Epithelial cell of proximal tubule (primary cell): ENCODE measurements at regions not wholly inside any gene's neighbourhood (a gene's known extent, or its start where the extent isn't known, plus 50 kb on each side); places are given as distances from the start of the nearest gene placed in this dataset.

ENCODE experiments used
- DNase-seq: peaks from one replicate; pipeline ENCODE4 v3.0.0-alpha.2; 2011; ENCODE audit warnings: low read depth
- H3K4me3 ChIP-seq: 2 replicates; pipeline ENCODE4 v1.5.1; 2011; ENCODE audit warnings: low read depth, mild to moderate bottlenecking, low read length
- TF ChIP-seq, protein P1 (sequence below): conservative IDR thresholded peaks from 2 replicates; pipeline ENCODE4 v1.5.1; 2012; ENCODE audit warnings: low read depth, mild to moderate bottlenecking, low read length

DNA sequence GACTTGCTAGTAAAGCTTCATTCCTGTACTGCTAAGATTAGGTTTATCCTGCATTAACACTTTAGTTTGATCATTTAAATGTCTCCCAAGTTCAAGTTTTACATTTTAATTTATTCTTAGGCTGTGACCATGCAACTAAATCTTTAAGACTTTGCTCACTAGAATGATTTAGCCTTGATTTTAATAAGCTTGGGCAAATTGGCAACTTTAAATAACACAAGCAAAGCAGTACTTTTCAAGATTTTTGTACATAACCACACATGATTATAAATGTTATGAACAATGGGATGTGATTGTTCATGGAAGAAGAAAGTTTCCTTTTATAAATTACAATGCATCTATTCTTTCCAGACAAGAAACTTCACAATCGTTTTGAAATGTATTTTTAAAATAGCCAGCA is 948.0 kb upstream of the EPHA7 start:
- TF ChIP-seq, protein P1, sequence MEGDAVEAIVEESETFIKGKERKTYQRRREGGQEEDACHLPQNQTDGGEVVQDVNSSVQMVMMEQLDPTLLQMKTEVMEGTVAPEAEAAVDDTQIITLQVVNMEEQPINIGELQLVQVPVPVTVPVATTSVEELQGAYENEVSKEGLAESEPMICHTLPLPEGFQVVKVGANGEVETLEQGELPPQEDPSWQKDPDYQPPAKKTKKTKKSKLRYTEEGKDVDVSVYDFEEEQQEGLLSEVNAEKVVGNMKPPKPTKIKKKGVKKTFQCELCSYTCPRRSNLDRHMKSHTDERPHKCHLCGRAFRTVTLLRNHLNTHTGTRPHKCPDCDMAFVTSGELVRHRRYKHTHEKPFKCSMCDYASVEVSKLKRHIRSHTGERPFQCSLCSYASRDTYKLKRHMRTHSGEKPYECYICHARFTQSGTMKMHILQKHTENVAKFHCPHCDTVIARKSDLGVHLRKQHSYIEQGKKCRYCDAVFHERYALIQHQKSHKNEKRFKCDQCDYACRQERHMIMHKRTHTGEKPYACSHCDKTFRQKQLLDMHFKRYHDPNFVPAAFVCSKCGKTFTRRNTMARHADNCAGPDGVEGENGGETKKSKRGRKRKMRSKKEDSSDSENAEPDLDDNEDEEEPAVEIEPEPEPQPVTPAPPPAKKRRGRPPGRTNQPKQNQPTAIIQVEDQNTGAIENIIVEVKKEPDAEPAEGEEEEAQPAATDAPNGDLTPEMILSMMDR = no peak
- no peak for DNase-seq
- no peak overlapping the region for H3K4me3 ChIP-seq

DNA sequence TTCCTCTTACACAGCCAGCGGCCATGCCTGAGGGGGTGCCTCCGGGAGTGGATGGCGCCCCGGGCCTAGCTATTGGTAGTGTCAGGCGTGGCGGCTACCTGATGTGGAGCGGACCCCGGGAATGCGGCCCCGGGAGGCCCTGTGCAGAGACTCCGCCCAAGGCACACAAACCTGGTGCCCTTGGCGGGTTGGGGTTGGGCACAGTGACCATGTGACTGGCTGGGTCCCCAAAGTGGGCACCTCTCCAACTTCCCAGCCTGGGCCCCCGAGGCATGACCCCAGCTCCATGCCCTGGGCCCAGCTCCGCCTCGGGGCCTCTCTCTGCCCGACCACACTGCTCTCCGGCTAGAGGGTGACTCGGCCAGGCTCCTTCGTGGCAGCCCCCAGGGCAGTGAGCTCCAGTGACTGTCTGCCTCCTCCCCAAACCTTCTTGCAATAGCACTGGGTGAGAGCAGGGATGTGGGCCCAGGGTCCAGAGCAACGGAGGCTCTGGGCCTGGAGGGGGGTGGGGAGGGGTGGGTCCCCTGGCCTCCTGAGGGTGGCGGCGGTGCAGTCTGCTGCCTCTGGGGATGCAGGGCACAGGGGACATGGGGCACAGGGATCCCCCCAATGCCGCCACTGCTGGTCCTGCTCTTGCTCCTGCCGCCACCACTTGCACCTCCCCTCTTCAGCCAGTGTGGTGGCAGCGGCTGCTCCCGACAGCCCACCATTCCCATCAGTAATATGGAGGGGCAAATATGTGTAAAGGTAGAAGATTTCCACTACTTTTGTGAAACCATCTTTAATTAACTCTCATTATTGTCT is 942.9 kb upstream of the EPHA7 start:
- TF ChIP-seq, protein P1 = no peak

DNA sequence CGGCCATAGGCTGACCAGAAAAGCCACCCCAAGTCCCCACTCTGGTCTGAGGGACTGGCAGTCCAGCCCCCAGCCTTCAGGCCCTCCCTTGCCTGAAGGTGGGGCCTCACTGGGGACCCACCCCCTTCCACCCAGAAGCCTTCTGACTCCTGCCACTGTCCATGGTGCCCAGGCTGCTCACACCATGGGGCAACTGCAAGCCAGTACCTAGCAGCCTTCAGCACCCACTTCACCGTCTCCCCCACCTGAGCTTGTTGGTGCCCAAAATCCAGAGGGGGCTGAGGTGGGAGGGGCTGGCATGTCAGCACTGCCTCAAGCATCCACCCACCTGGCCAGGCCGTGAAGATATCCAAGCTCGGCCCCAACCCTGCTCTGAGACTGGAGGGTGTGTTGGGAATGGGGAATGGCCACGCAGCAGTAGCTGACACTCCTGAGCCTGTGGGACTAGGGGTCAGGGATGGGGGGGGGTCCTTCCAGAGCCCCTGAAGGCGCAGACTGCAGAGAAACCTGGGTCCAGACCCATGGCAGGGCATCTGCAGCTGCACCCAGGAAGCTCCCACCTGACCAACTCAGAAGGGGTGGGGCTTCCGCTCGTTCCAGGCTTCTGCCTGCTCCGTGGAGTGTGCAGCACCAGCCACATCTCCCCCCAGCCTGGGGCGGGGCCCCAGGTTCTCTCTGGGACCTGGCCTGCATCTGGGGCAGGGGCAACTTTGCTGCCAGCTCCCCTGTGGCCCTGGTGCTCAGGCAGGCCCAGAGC is 942.1 kb upstream of the EPHA7 start:
- TF ChIP-seq, protein P1 = no peak
- H3K4me3 ChIP-seq = no peak overlapping the region
- DNase-seq = no peak

More for the DNA sequence above, 942.9 kb upstream of the EPHA7 start:
- DNase-seq = no peak
- no peak overlapping the region for H3K4me3 ChIP-seq

DNA sequence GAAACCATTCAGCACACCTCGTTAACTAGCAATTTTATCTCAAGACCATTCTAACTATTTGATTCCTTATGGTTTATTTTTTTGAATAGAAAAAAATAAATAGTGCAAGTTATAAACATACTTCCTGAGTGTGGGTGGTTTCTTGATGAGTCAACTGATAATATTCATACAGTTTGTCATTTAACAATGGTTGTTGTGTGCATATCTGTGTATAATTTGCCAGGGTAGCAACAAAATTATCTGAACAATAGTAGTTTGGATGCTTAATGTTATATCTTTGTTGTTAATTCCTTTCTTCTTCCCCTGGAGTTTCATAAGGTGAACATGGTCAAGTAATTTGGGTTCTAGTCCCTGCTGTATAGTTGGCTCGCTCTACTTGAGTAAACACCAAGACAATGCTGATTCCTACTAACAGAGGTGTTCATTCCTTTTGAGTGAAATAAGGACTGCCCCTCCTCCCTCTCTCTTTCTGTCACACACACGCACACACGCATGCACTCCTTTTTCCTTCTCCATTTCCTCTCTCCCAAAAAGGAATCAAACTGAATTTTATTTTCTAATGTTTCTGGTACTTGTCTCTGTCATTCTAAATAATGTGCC is 938.1 kb upstream of the EPHA7 start:
- TF ChIP-seq, protein P1 = no peak
- no peak for DNase-seq
- H3K4me3 ChIP-seq = no peak overlapping the region

DNA sequence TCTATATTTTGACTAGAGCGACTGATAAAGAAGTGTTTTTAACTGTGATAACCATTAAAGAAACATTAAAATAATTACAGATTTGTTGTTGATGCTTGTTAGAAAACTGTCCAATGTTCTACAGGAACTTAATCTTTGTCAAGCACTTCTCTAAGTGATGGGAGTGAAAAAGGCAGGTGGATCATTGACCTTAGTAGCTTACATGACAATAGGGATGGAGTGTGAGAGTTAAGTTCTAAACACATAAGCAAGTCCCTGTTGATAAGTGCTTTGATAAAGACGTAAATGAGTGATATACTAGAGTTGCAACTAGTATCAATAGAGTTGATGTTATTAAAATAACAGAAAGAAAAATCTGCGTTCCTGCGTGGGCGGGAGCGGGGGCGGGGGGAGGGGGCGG is 931.5 kb upstream of the EPHA7 start:
- TF ChIP-seq, protein P1 = no peak
- H3K4me3 ChIP-seq = no peak overlapping the region
- DNase-seq = no peak

DNA sequence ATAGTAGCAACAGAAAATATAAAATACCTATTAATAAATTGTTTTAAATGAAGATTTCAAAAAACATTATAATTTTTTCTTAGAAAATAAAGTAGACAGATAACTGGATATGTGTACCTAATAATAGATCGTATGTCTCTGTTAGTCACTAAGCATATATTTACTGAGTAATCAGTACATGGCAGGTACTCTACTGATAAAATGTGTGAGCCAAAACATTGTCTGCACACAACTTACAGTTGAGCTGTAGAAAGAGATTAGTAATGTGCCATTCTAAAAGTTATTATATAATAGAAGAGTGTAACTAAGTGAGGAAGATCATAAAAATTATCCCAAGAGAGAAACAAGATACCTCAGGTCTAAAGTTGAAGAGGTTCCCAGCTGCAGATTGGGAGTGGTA is 929.9 kb upstream of the EPHA7 start:
- TF ChIP-seq, protein P1 = no peak
- DNase-seq = no peak
- no peak overlapping the region for H3K4me3 ChIP-seq
